ENCODE measurements at regions not wholly inside any gene's neighbourhood (a gene's known extent, or its start where the extent isn't known, plus 50 kb on each side); places are given as distances from the start of the nearest gene placed in this dataset.

GRCh38 chr6:166747644-166748595 lies 120.9 kb upstream of the RPS6KA2 start:
- no peak for DNase-seq

GRCh38 chr6:166745801-166746668 lies 119.0 kb upstream of the RPS6KA2 start:
- DNase-seq = no peak

GRCh38 chr6:166744223-166745134 lies 117.4 kb upstream of the RPS6KA2 start:
- DNase-seq = no peak

GRCh38 chr6:166743406-166744222 lies 116.6 kb upstream of the RPS6KA2 start:
- no peak for DNase-seq

- DNase-seq = no peak
Observed at GRCh38 chr6:166742981-166743380, 115.9 kb upstream of the RPS6KA2 start.

- no peak for DNase-seq
Observed at GRCh38 chr6:166739976-166740318, 112.9 kb upstream of the RPS6KA2 start.

- no peak for DNase-seq
Observed at GRCh38 chr6:166739117-166739975, 112.3 kb upstream of the RPS6KA2 start.

- no peak for DNase-seq
Observed at GRCh38 chr6:166738386-166739116, 111.5 kb upstream of the RPS6KA2 start.

GRCh38 chr6:166737261-166737660 lies 110.2 kb upstream of the RPS6KA2 start:
- DNase-seq = no peak

GRCh38 chr6:166736634-166737033 lies 109.6 kb upstream of the RPS6KA2 start:
- DNase-seq = no peak

GRCh38 chr6:166733900-166734299 lies 106.8 kb upstream of the RPS6KA2 start:
- DNase-seq = no peak

GRCh38 chr6:166729658-166730057 lies 102.6 kb upstream of the RPS6KA2 start:
- no peak for DNase-seq

- DNase-seq = no peak
Observed at GRCh38 chr6:166728884-166729530, 102.0 kb upstream of the RPS6KA2 start.

- no peak for DNase-seq
Observed at GRCh38 chr6:166726201-166726600, 99.2 kb upstream of the RPS6KA2 start.

GRCh38 chr6:166725571-166725970 lies 98.5 kb upstream of the RPS6KA2 start:
- no peak for DNase-seq

- no peak for DNase-seq
Observed at GRCh38 chr6:166724576-166724975, 97.5 kb upstream of the RPS6KA2 start.

- DNase-seq = no peak
Observed at GRCh38 chr6:166722785-166723184, 95.7 kb upstream of the RPS6KA2 start.

GRCh38 chr6:166721576-166721975 lies 94.5 kb upstream of the RPS6KA2 start:
- DNase-seq = no peak

- DNase-seq = no peak
Observed at GRCh38 chr6:166720856-166721255, 93.8 kb upstream of the RPS6KA2 start.

- DNase-seq = no peak
Observed at GRCh38 chr6:166719019-166719418, 92.0 kb upstream of the RPS6KA2 start.

All from NCI-H1694 treated with DMSO at 0.1 percent for 48 hours (cell line).